Uterus (tissue), 2 donors: ENCODE measurements at regions not wholly inside any gene's neighbourhood (a gene's known extent, or its start where the extent isn't known, plus 50 kb on each side); places are given as distances from the start of the nearest gene placed in this dataset.

Experiments used
- POLR2A ChIP-seq, 2 donors: fragments of 450-650 bp; IDR thresholded peaks; one replicate each; pipeline ENCODE4 v1.6.1; 2016; ENCODE audit warnings: antibody characterized with exemption in 2 of 2, mild to moderate bottlenecking in 1 of 2, moderate library complexity in 1 of 2
- TF ChIP-seq, protein P1 (sequence below), 4 experiments: fragments of 200-600 bp in 2 of 4; fragments of 450-650 bp in 2 of 4; sonication (generic) in 2 of 4; IDR thresholded peaks; one replicate each; pipeline ENCODE4 v1.5.1; 2016 to 2019; ENCODE audit warnings: antibody characterized with exemption in 4 of 4, mild to moderate bottlenecking in 2 of 4, moderate library complexity in 1 of 4

DNA sequence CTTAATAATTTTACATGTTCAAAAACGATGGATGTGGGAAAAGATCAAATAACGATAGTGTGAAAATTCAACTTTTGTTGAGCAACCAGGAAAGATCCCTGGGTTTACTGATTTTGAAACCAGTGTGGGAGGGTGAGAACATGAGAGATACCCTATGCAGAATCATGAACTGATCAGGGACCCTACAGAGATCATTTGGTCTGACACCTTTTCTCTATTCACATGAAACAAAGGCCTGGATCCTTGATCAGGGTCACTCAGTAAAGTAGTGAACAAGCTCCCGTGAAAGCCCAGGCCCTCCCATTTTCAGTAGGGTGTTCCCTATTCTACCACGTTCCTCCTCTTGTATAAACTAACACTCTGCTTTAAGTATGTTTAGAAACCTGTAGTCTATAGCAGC is 60.5 kb upstream of the DUSP22 start:
- TF ChIP-seq, protein P1, sequence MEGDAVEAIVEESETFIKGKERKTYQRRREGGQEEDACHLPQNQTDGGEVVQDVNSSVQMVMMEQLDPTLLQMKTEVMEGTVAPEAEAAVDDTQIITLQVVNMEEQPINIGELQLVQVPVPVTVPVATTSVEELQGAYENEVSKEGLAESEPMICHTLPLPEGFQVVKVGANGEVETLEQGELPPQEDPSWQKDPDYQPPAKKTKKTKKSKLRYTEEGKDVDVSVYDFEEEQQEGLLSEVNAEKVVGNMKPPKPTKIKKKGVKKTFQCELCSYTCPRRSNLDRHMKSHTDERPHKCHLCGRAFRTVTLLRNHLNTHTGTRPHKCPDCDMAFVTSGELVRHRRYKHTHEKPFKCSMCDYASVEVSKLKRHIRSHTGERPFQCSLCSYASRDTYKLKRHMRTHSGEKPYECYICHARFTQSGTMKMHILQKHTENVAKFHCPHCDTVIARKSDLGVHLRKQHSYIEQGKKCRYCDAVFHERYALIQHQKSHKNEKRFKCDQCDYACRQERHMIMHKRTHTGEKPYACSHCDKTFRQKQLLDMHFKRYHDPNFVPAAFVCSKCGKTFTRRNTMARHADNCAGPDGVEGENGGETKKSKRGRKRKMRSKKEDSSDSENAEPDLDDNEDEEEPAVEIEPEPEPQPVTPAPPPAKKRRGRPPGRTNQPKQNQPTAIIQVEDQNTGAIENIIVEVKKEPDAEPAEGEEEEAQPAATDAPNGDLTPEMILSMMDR (IDR thresholded peaks at IDR 0.05) = no peak
- no peak for TF ChIP-seq POLR2A (IDR thresholded peaks at IDR 0.05)
